ENCODE measurements at regions not wholly inside any gene's neighbourhood (a gene's known extent, or its start where the extent isn't known, plus 50 kb on each side); places are given as distances from the start of the nearest gene placed in this dataset.

GRCh38 chr20:24769878-24770627 is 179.0 kb upstream of the CST7 start:
- no peak for TF ChIP-seq EZH2phosphoT487 (IDR thresholded peaks at IDR 0.05; ENCODE audit: low read depth)
- TF ChIP-seq, protein P1, sequence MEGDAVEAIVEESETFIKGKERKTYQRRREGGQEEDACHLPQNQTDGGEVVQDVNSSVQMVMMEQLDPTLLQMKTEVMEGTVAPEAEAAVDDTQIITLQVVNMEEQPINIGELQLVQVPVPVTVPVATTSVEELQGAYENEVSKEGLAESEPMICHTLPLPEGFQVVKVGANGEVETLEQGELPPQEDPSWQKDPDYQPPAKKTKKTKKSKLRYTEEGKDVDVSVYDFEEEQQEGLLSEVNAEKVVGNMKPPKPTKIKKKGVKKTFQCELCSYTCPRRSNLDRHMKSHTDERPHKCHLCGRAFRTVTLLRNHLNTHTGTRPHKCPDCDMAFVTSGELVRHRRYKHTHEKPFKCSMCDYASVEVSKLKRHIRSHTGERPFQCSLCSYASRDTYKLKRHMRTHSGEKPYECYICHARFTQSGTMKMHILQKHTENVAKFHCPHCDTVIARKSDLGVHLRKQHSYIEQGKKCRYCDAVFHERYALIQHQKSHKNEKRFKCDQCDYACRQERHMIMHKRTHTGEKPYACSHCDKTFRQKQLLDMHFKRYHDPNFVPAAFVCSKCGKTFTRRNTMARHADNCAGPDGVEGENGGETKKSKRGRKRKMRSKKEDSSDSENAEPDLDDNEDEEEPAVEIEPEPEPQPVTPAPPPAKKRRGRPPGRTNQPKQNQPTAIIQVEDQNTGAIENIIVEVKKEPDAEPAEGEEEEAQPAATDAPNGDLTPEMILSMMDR (IDR thresholded peaks at IDR 0.05; ENCODE audit: low read depth, low read length): no peak

All from OCI-LY3 (cell line).